ENCODE measurements at regions not wholly inside any gene's neighbourhood (a gene's known extent, or its start where the extent isn't known, plus 50 kb on each side); places are given as distances from the start of the nearest gene placed in this dataset.

GRCh38 chr9:96089452-96090085 is 212.4 kb downstream of the HSD17B3 start:
- H3K27me3 ChIP-seq (ENCODE audit: insufficient read depth, low read depth, low read length), result no peaks in the 10 kb centered on the region

GRCh38 chr9:96088510-96088909 is 213.0 kb downstream of the ERCC6L2 start:
- no peaks in the 10 kb centered on the region for H4K20me1 ChIP-seq (ENCODE audit: insufficient read depth)
- H3F3A ChIP-seq (ENCODE audit: insufficient read depth, low read length, poor library complexity, severe bottlenecking), result no peaks in the 10 kb centered on the region
- no peak overlapping the region for H3K4me2 ChIP-seq (ENCODE audit: low read length)
- no peaks in the 10 kb centered on the region for H3K36me3 ChIP-seq (ENCODE audit: insufficient read depth, low read length)
- H2AFZ ChIP-seq (ENCODE audit: low read depth, low read length), result no peak overlapping the region
- no peaks in the 10 kb centered on the region for H3K27me3 ChIP-seq (ENCODE audit: insufficient read depth, low read depth, low read length)
- no peak overlapping the region for H3K9ac ChIP-seq (ENCODE audit: low read length)
- no peaks in the 10 kb centered on the region for H3K9me2 ChIP-seq (ENCODE audit: insufficient read depth, low read length)
- no peaks in the 10 kb centered on the region for H3K79me2 ChIP-seq (replicated peaks; ENCODE audit: insufficient read depth, low read length)
- H3K27ac ChIP-seq (ENCODE audit: low read length), result no peak overlapping the region
- H3K9me3 ChIP-seq (ENCODE audit: low read length), result no peaks in the 10 kb centered on the region
- H3K4me3 ChIP-seq (ENCODE audit: low read length), result no peak overlapping the region
- no peak for TF ChIP-seq REST (IDR thresholded peaks at IDR 0.05; ENCODE audit: borderline replicate concordance)
- TF ChIP-seq EP300 (conservative IDR thresholded peaks at IDR 0.05; ENCODE audit: poor library complexity, severe bottlenecking), result no peak
- TF ChIP-seq SMC3 (conservative IDR thresholded peaks at IDR 0.05; ENCODE audit: poor library complexity), result no peak
- no peak for TF ChIP-seq EZH2 (IDR thresholded peaks at IDR 0.05; ENCODE audit: borderline replicate concordance, insufficient read depth, low read length, poor library complexity, severe bottlenecking)
- TF ChIP-seq POLR2AphosphoS5 (IDR thresholded peaks at IDR 0.05), result no peak
- TF ChIP-seq RAD21 (conservative IDR thresholded peaks at IDR 0.05), result no peak

More at GRCh38 chr9:96089452-96090085, 212.4 kb downstream of the HSD17B3 start:
- Histone ChIP-seq H4K20me1 (ENCODE audit: insufficient read depth) (no peaks in the 10 kb centered on the region), H3K36me3 (ENCODE audit: insufficient read depth, low read length) (no peaks in the 10 kb centered on the region), H3K9me2 (ENCODE audit: insufficient read depth, low read length) (no peaks in the 10 kb centered on the region), H3F3A (ENCODE audit: insufficient read depth, low read length, poor library complexity, severe bottlenecking) (no peaks in the 10 kb centered on the region), H3K4me3 (ENCODE audit: low read length) (no peak overlapping the region), H3K4me2 (ENCODE audit: low read length) (no peak overlapping the region), H3K27ac (ENCODE audit: low read length) (no peak overlapping the region), H2AFZ (ENCODE audit: low read depth, low read length) (no peak overlapping the region), H3K79me2 (replicated peaks; ENCODE audit: insufficient read depth, low read length) (no peaks in the 10 kb centered on the region), H3K9ac (ENCODE audit: low read length) (no peak overlapping the region), H3K9me3 (ENCODE audit: low read length) (no peaks in the 10 kb centered on the region)
- TF ChIP-seq TAF1 (IDR thresholded peaks at IDR 0.05; ENCODE audit: low read depth) (no peak), EZH2 (IDR thresholded peaks at IDR 0.05; ENCODE audit: borderline replicate concordance, insufficient read depth, low read length, poor library complexity, severe bottlenecking) (no peak), SMC3 (conservative IDR thresholded peaks at IDR 0.05; ENCODE audit: poor library complexity) (no peak), EP300 (conservative IDR thresholded peaks at IDR 0.05; ENCODE audit: poor library complexity, severe bottlenecking) (no peak), POLR2AphosphoS5 (IDR thresholded peaks at IDR 0.05) (no peak), RAD21 (conservative IDR thresholded peaks at IDR 0.05) (no peak), CTCF (IDR thresholded peaks at IDR 0.05; ENCODE audit: poor library complexity, severe bottlenecking) (no peak), REST (IDR thresholded peaks at IDR 0.05; ENCODE audit: borderline replicate concordance) (no peak), MXI1 (conservative IDR thresholded peaks at IDR 0.05; ENCODE audit: poor library complexity, severe bottlenecking) (no peak)

Measured in neural cell (in vitro differentiated cells).